ENCODE measurements at regions not wholly inside any gene's neighbourhood (a gene's known extent, or its start where the extent isn't known, plus 50 kb on each side); places are given as distances from the start of the nearest gene placed in this dataset.

GRCh38 chr22:22418957-22419356 lies 89.6 kb downstream of the ZNF280B start:
- H3K36me3 Mint-ChIP-seq = no peaks in the 10 kb centered on the region
- H3K4me1 Mint-ChIP-seq = peaks cover 11% of the 10 kb centered on the region
- peaks cover 4% of the 10 kb centered on the region for H3K27me3 Mint-ChIP-seq
- H3K27ac Mint-ChIP-seq = no peak overlapping the region
- ATAC-seq (ENCODE audit: low read depth) (no peak), DNase-seq (ENCODE audit: low spot score in 2 of 2) (no peak)
- no peak overlapping the region for H3K4me3 Mint-ChIP-seq
- H3K9me3 Mint-ChIP-seq = no peaks in the 10 kb centered on the region

GRCh38 chr22:22420580-22420979 lies 88.0 kb downstream of the ZNF280B start:
- no peak for ATAC-seq (ENCODE audit: low read depth)
- Mint-ChIP-seq H3K27ac (no peak overlapping the region), H3K27me3 (peaks cover 2% of the 10 kb centered on the region), H3K4me3 (no peak overlapping the region), H3K4me1 (peaks cover 20% of the 10 kb centered on the region), H3K36me3 (no peaks in the 10 kb centered on the region), H3K9me3 (no peaks in the 10 kb centered on the region)
- no peak for DNase-seq (ENCODE audit: low spot score in 2 of 2)

- Mint-ChIP-seq H3K36me3 (no peaks in the 10 kb centered on the region), H3K27ac (peak overlapping the region; percentile 60), H3K4me3 (no peak overlapping the region), H3K4me1 (peaks cover 25% of the 10 kb centered on the region), H3K9me3 (no peaks in the 10 kb centered on the region), H3K27me3 (no peaks in the 10 kb centered on the region)
- DNase-seq (ENCODE audit: low spot score in 2 of 2) (no peak), ATAC-seq (ENCODE audit: low read depth) (no peak)
Observed at GRCh38 chr22:22421392-22421791, 87.2 kb downstream of the ZNF280B start.

GRCh38 chr22:22422629-22423112 lies 85.9 kb downstream of the ZNF280B start:
- Mint-ChIP-seq H3K4me1 (peaks cover 37% of the 10 kb centered on the region), H3K27me3 (no peaks in the 10 kb centered on the region), H3K27ac (peak overlapping the region; percentile 47), H3K9me3 (no peaks in the 10 kb centered on the region), H3K36me3 (no peaks in the 10 kb centered on the region), H3K4me3 (no peak overlapping the region)
- DNase-seq (ENCODE audit: low spot score in 2 of 2) (peak; percentile 86 to 91), ATAC-seq (ENCODE audit: low read depth) (peak; percentile 99)

GRCh38 chr22:22423681-22424080 lies 84.9 kb downstream of the ZNF280B start:
- Mint-ChIP-seq H3K4me3 (no peak overlapping the region), H3K27ac (peak overlapping the region; percentile 38), H3K4me1 (peaks cover 39% of the 10 kb centered on the region), H3K36me3 (no peaks in the 10 kb centered on the region), H3K27me3 (no peaks in the 10 kb centered on the region), H3K9me3 (no peaks in the 10 kb centered on the region)
- ATAC-seq (ENCODE audit: low read depth) (no peak), DNase-seq (ENCODE audit: low spot score in 2 of 2) (no peak)

GRCh38 chr22:22424210-22424800 lies 84.2 kb downstream of the ZNF280B start:
- no peaks in the 10 kb centered on the region for H3K36me3 Mint-ChIP-seq
- H3K4me1 Mint-ChIP-seq = peaks cover 43% of the 10 kb centered on the region
- no peak for DNase-seq (ENCODE audit: low spot score in 2 of 2)
- no peak for ATAC-seq (ENCODE audit: low read depth)
- H3K9me3 Mint-ChIP-seq = no peaks in the 10 kb centered on the region
- H3K27me3 Mint-ChIP-seq = no peaks in the 10 kb centered on the region
- no peak overlapping the region for H3K4me3 Mint-ChIP-seq
- peak overlapping the region; percentile 38 for H3K27ac Mint-ChIP-seq

- Mint-ChIP-seq H3K27ac (no peak overlapping the region), H3K36me3 (no peaks in the 10 kb centered on the region), H3K9me3 (no peaks in the 10 kb centered on the region), H3K4me1 (peaks cover 48% of the 10 kb centered on the region), H3K4me3 (peak overlapping the region; percentile 30), H3K27me3 (no peaks in the 10 kb centered on the region)
- ATAC-seq (ENCODE audit: low read depth) (no peak), DNase-seq (ENCODE audit: low spot score in 2 of 2) (no peak)
Observed at GRCh38 chr22:22424956-22425355, 83.6 kb downstream of the ZNF280B start.

GRCh38 chr22:22425356-22425755 lies 83.2 kb downstream of the ZNF280B start:
- Mint-ChIP-seq H3K36me3 (no peaks in the 10 kb centered on the region), H3K9me3 (no peaks in the 10 kb centered on the region), H3K27me3 (no peaks in the 10 kb centered on the region), H3K27ac (no peak overlapping the region), H3K4me1 (peaks cover 44% of the 10 kb centered on the region), H3K4me3 (peak overlapping the region; percentile 30)
- no peak for ATAC-seq (ENCODE audit: low read depth)
- DNase-seq (ENCODE audit: low spot score in 2 of 2) = no peak

- H3K4me1 Mint-ChIP-seq = peaks cover 47% of the 10 kb centered on the region
Observed at GRCh38 chr22:22425783-22426624, 82.5 kb downstream of the ZNF280B start.

GRCh38 chr22:22427542-22428065 lies 80.9 kb downstream of the ZNF280B start:
- ATAC-seq (ENCODE audit: low read depth) (no peak), DNase-seq (ENCODE audit: low spot score in 2 of 2) (no peak)
- H3K36me3 Mint-ChIP-seq = no peaks in the 10 kb centered on the region
- no peaks in the 10 kb centered on the region for H3K27me3 Mint-ChIP-seq
- peak overlapping the region; percentile 9 for H3K27ac Mint-ChIP-seq
- H3K4me1 Mint-ChIP-seq = peaks cover 54% of the 10 kb centered on the region
- no peaks in the 10 kb centered on the region for H3K9me3 Mint-ChIP-seq
- peak overlapping the region; percentile 6 for H3K4me3 Mint-ChIP-seq

More at GRCh38 chr22:22425783-22426624, 82.5 kb downstream of the ZNF280B start:
- Mint-ChIP-seq H3K36me3 (no peaks in the 10 kb centered on the region), H3K27ac (no peak overlapping the region), H3K27me3 (no peaks in the 10 kb centered on the region), H3K4me3 (peak overlapping the region; percentile 30), H3K9me3 (no peaks in the 10 kb centered on the region)
- no peak for ATAC-seq (ENCODE audit: low read depth)
- DNase-seq (ENCODE audit: low spot score in 2 of 2) = no peak

- H3K36me3 Mint-ChIP-seq = no peaks in the 10 kb centered on the region
- H3K4me3 Mint-ChIP-seq = no peak overlapping the region
- H3K27me3 Mint-ChIP-seq = no peaks in the 10 kb centered on the region
- H3K4me1 Mint-ChIP-seq = peaks cover 59% of the 10 kb centered on the region
- H3K27ac Mint-ChIP-seq = peak overlapping the region; percentile 63
- ATAC-seq (ENCODE audit: low read depth) = no peak
- no peak for DNase-seq (ENCODE audit: low spot score in 2 of 2)
- no peaks in the 10 kb centered on the region for H3K9me3 Mint-ChIP-seq
Observed at GRCh38 chr22:22428222-22429098, 80.1 kb downstream of the ZNF280B start.

GRCh38 chr22:22429369-22430108 lies 79.0 kb downstream of the ZNF280B start:
- H3K4me1 Mint-ChIP-seq = peaks cover 58% of the 10 kb centered on the region
- DNase-seq (ENCODE audit: low spot score in 2 of 2) (no peak), ATAC-seq (ENCODE audit: low read depth) (no peak)
- peak overlapping the region; percentile 63 for H3K27ac Mint-ChIP-seq
- H3K4me3 Mint-ChIP-seq = no peak overlapping the region
- H3K36me3 Mint-ChIP-seq = peaks cover 5% of the 10 kb centered on the region
- H3K9me3 Mint-ChIP-seq = peaks cover 5% of the 10 kb centered on the region
- no peaks in the 10 kb centered on the region for H3K27me3 Mint-ChIP-seq

- H3K27me3 Mint-ChIP-seq = no peaks in the 10 kb centered on the region
- peaks cover 50% of the 10 kb centered on the region for H3K4me1 Mint-ChIP-seq
- no peak overlapping the region for H3K27ac Mint-ChIP-seq
- no peak for ATAC-seq (ENCODE audit: low read depth)
- peaks cover 7% of the 10 kb centered on the region for H3K36me3 Mint-ChIP-seq
- H3K9me3 Mint-ChIP-seq = peaks cover 9% of the 10 kb centered on the region
- no peak overlapping the region for H3K4me3 Mint-ChIP-seq
- DNase-seq (ENCODE audit: low spot score in 2 of 2) = no peak
Observed at GRCh38 chr22:22430111-22430820, 78.3 kb downstream of the ZNF280B start.

All from memory B cell (primary cell).